HCT116 (cell line): ENCODE measurements at regions not wholly inside any gene's neighbourhood (a gene's known extent, or its start where the extent isn't known, plus 50 kb on each side); places are given as distances from the start of the nearest gene placed in this dataset.

ENCODE experiments used
- ATF3 ChIP-seq: IDR thresholded peaks from 2 replicates; pipeline ENCODE4 v1.6.1; 2012
- CBX3 ChIP-seq: IDR thresholded peaks from 2 replicates; pipeline ENCODE4 v1.6.1; 2012; ENCODE audit warnings: low read depth
- CTCF ChIP-seq, 3 experiments: fragments of 200-600 bp in 1 of 3; sonication (generic) in 1 of 3; IDR thresholded peaks in 2 of 3; conservative IDR thresholded peaks in 1 of 3; 2 replicates each; pipeline ENCODE4 v1.5.1; 2012 to 2017; ENCODE audit warnings: low read depth in 2 of 3, low read length in 2 of 3, antibody characterized with exemption in 1 of 3, borderline replicate concordance in 1 of 3, control low read depth in 1 of 3, mild to moderate bottlenecking in 1 of 3, mixed read lengths in 1 of 3, mixed run types in 1 of 3, moderate library complexity in 1 of 3; ENCODE audit not compliant: insufficient read depth in 1 of 3
- EZH2 ChIP-seq: fragments of 200-600 bp; sonication (generic); IDR thresholded peaks from 2 replicates; pipeline ENCODE4 v1.6.1; 2017; ENCODE audit warnings: antibody characterized with exemption, mixed run types
- EZH2phosphoT487 ChIP-seq: fragments of 200-600 bp; IDR thresholded peaks from 2 replicates; pipeline ENCODE4 v1.6.1; 2018; ENCODE audit warnings: antibody characterized with exemption, borderline replicate concordance
- MAX ChIP-seq: IDR thresholded peaks from 2 replicates; pipeline ENCODE4 v1.6.1; 2012
- POLR2A ChIP-seq: IDR thresholded peaks from 2 replicates; pipeline ENCODE4 v1.7.0; 2011; ENCODE audit warnings: borderline replicate concordance; ENCODE audit not compliant: insufficient read depth, insufficient read length; ENCODE audit errors: extremely low read depth
- POLR2AphosphoS5 ChIP-seq: IDR thresholded peaks from 2 replicates; pipeline ENCODE4 v1.6.1; 2011; ENCODE audit warnings: mild to moderate bottlenecking, low read depth, low read length, moderate library complexity
- REST ChIP-seq: IDR thresholded peaks from 2 replicates; pipeline ENCODE4 v1.6.1; 2012; ENCODE audit warnings: low read depth
- SIN3A ChIP-seq: IDR thresholded peaks from 2 replicates; pipeline ENCODE4 v1.6.1; 2012; ENCODE audit warnings: low read depth
- YY1 ChIP-seq: IDR thresholded peaks from 2 replicates; pipeline ENCODE4 v1.6.1; 2011; ENCODE audit warnings: low read length, low read depth, moderate library complexity, mild to moderate bottlenecking; ENCODE audit not compliant: insufficient replicate concordance; ENCODE audit errors: extremely low read depth
- ZBTB33 ChIP-seq: IDR thresholded peaks from 2 replicates; pipeline ENCODE4 v1.6.1; 2011; ENCODE audit warnings: mild to moderate bottlenecking, low read length, moderate library complexity; ENCODE audit not compliant: insufficient replicate concordance; ENCODE audit errors: extremely low read depth
- ZFX ChIP-seq: fragments of 450-650 bp; IDR thresholded peaks from 2 replicates; pipeline ENCODE4 v1.6.1; 2017

GRCh38 chr6:117118490-117118889 lies 146.9 kb upstream of the VGLL2 start:
- TF ChIP-seq ATF3: no peak
- TF ChIP-seq POLR2A: no peak
- no peak for TF ChIP-seq ZFX
- TF ChIP-seq REST: no peak
- no peak for TF ChIP-seq POLR2AphosphoS5
- TF ChIP-seq MAX: no peak
- no peak for TF ChIP-seq CTCF (IDR thresholded peaks at IDR 0.05 in 2 of 3, conservative IDR thresholded peaks at IDR 0.05 in 1 of 3; ENCODE audit: borderline replicate concordance in 1 of 3, insufficient read depth in 1 of 3, low read depth in 2 of 3, low read length in 2 of 3)
- TF ChIP-seq CBX3: no peak
- no peak for TF ChIP-seq EZH2phosphoT487
- TF ChIP-seq YY1: no peak
- TF ChIP-seq ZBTB33: no peak
- TF ChIP-seq SIN3A: no peak
- no peak for TF ChIP-seq EZH2
